ENCODE measurements at regions not wholly inside any gene's neighbourhood (a gene's known extent, or its start where the extent isn't known, plus 50 kb on each side); places are given as distances from the start of the nearest gene placed in this dataset.
"Not testable (repeated sequence)": the region's sequence is repeated elsewhere in the genome, so short reads cannot be mapped to it uniquely, and the experiment has no call there.

DNA sequence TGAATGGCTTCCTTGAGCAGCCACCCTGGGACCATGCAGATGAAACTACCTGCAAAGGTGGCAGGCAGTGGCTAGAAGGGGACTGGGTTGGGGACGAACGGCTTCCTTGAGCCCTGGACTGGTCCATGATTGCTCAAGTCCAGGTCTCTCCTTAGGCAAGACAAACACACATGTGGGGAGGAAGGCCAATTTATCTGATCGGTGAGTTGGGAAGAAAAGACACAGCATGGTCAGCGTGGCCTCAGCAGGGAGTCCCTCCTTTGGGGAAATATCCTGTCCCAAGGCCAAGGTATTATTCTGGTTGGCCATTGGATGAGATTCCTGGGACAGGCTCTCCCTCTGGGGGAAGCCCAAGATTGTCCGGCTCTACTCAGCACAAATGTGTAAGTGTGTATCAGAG is 116.3 kb upstream of the ERG start:
- DNase-seq (ENCODE audit: low read depth) = no peak

DNA sequence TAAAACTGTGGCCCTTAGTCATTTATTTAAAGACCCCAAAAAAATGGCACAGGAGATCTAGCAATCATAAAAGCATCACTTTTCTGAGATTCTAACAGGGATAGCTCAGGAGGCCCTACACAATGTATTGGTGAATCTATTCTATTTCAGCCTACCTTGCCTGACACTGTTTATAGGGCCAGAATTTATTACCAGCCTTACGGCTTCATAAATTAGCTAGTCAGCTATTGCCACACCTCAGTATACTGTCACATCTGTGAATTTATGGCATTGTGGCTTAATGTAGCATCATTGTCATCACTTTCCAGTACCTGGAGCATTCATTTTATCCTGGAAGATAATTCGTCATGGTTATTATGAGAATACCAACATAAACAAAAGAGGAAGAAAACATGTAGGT is 121.2 kb upstream of the ERG start:
- no peak for DNase-seq (ENCODE audit: low read depth)

DNA sequence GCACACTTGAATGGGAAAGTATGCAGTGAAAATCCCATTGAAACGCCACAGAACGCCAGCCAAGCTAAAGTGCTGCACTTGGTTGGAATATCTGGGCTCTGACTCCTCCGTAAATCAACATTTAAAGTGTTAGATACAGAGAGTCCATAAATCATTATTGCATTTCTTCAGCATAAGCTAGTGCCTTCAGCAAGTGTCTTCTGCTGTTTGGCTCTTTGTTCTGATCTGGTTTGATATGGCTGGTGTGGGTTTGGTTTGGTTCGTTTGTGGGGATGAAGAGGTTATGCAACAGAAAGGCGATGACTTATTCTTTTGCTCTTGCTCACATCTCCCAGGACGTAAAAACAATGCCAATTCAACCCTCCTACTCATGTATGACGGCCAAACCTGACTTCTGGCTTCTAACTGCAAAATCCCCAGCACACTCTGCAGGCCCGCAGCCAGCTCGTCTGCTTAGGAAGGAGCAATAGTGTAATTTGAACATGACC is 121.8 kb upstream of the ERG start:
- no peak for DNase-seq (ENCODE audit: low read depth)

DNA sequence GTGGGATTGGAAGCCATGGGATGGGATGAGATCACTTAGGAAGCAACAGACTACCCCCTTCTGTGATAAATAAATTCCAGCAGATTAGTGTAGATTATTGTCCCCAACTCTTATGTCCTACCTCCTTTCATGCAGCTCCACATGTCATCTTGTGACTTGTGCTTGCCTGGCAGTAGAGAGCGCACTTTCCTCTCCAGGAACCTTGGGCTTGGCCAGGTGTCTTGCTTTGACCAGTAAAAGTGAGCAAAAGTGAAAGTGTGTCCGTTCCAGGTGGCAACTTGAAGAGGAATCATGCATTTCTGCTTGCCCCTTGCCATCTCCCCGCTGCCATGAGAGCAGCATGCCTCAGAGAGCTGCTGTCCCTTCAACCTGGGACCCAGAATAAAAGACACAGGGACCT is 122.9 kb upstream of the ERG start:
- no peak for DNase-seq (ENCODE audit: low read depth)

DNA sequence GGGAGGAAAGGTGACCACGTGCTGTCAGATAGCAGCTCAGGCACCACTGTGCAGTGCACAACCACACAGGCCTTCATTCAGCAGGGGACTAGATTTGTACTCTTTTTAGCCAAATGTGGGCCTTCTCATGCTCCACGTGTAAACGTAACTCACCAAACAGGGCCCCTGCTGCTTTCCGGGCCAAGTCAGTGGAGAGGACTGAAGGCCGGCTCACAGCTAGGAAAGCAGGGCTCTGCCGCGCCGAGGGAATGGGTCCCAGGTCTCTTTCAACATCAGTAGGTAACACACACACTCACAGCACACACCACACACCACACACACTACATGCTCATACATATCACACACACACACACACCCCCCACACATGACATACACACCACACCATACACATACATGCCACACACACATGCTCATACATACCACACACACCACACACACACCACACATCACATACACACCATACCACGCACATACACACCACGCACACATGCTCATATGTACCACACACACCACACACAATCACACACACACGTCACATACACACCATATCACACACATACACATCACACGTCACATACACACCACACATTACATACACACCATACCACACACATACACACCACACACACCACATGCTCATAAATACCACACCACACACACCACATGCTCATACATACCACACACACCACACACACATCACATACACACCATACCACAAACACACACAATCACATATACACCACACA is 124.0 kb upstream of the ERG start:
- DNase-seq (ENCODE audit: low read depth) = no peak

DNA sequence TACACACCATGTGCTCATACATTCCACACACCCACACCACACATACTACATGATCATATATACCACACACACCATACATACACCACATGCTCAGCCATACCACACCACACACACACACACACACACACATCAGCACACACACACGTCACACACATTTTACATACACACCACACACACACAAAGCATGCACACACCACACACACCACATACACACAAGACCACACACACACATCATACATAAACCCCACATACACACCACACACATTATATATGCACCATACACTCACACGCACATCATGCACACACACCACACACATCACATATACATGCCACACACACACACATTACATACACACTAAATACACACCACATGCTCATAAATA is 124.5 kb upstream of the ERG start:
- DNase-seq (ENCODE audit: low read depth) = no peak

DNA sequence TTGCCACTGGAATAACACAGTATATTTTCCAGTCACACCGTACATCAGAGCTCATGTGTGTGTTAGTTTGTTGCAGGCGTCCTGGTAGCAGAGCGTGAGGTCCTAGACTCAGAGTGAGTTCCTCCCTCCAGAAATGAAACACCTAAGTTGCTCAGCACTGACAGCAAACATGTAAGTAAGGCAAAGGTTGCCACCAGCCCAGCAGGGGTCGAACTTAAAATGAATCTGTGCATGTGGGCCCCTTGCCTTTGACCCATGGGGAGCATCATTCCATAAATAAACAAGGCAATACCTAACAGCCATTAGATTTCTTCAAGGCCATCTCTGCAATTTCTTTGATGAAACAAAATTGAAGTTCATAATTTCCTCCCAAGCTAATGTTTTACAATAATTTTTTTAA is 125.3 kb upstream of the ERG start:
- no peak for DNase-seq (ENCODE audit: low read depth)

DNA sequence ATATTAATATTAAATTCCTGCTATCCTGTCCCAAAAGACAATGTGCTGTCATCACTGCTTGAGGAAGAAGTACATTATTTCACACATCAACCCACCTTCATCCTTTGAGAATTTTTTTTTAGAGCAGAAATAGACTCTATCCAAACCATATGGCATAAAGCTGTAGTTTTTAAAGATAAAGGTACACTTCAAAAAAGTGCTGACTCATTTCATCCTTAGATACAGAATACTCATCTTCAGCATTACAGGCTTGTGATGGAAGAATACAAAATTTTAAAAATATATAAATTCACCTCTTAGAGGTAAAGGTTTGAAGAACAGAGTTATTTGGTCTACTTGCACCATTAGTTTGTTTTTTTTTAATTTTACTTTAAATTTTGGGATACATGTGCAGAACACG is 126.7 kb upstream of the ERG start:
- DNase-seq (ENCODE audit: low read depth) = no peak

DNA sequence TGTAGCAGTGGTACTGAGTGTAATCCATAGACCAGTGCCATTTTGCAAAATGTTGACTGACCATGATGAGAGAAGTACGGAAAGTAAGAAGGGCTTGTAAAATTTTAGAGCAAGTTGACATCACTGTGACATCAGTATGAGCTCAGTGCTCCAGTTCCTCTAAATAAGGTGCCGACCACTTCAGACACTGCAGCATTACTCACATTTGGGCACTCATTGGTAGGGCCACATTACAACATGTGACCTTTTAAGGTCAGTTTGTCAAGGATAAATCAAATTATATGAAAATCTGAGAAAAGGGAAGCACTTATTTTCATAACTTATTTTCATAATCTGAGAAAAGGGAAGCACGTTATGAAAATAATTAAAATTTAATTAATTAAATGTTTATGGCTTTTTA is 128.0 kb upstream of the ERG start:
- no peak for DNase-seq (ENCODE audit: low read depth)

DNA sequence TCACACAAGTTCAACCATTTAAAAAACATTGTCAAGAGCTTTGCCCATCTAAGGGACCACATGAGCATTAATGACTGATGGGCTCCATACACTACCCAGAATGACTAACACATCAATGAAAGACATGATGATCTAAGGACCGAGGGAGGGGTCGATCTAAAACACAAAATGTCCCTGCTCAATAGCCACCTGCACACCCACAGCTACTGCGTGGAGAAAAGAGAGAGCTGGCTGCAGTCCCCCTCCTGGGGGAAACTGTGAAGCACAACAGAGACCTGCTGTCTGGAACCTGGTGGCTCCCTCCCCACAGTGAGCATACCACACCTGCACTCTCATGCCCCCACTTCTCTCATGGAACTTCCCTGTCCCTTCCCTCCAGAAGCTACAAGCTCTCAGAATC is 130.1 kb upstream of the ERG start:
- no peak for DNase-seq (ENCODE audit: low read depth)

DNA sequence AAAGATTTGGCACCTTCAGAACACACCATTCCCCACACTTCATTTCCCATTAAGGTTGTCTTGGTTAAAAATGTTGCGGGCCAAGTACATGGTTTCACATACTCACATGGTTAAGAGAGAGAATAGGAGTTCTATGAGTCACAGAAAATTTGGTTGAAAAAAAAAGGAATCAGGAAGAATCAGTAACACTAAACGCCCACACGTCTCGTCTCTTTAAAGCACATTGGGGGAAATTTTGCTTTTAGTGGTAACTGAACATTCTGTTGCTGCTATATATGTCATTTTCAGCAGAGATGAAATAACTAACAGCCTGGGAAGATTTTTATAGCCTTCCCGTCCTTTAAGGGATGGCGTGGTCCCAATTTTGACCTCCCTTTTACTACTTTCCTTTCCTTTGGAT is 132.9 kb upstream of the ERG start:
- DNase-seq (ENCODE audit: low read depth) = no peak

DNA sequence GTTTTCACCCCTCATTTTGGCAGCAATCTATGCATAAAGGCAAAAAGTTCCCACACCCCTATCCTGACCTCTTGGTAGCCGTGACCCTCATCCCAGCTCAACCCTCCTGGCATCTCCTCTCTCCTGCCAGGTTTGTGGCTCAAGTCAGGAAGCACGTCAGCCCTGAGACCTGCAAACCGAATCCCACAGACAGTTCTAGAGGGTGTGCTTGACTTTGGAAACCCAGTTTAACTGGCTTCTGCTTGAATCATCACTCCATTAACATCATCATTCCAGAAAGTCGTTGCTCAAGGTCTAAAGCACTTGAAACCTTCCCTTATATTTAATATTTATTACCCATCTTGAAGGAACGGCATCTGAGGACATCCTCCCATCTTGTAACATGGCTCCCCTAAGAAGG is 133.4 kb upstream of the ERG start:
- no peak for DNase-seq (ENCODE audit: low read depth)

DNA sequence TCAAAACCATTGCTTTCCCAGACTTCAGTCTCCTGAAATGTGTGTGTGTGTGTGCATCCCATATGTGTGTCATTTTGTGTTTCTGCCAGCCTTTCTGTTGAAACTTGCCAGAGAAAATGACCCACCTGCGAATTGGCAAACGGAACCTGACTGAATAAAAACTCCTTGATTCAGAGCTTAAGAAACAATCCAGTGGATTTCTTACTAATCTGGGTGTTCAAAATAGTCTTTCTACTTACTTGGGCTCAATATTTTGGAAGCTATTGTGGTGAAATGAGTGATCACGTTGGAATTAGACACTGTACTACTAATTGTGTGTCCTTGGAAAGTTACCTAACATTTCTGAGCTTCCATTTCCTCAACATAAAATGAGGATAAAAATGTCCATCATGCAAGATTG is 138.9 kb upstream of the ERG start:
- DNase-seq (ENCODE audit: low read depth) = no peak

DNA sequence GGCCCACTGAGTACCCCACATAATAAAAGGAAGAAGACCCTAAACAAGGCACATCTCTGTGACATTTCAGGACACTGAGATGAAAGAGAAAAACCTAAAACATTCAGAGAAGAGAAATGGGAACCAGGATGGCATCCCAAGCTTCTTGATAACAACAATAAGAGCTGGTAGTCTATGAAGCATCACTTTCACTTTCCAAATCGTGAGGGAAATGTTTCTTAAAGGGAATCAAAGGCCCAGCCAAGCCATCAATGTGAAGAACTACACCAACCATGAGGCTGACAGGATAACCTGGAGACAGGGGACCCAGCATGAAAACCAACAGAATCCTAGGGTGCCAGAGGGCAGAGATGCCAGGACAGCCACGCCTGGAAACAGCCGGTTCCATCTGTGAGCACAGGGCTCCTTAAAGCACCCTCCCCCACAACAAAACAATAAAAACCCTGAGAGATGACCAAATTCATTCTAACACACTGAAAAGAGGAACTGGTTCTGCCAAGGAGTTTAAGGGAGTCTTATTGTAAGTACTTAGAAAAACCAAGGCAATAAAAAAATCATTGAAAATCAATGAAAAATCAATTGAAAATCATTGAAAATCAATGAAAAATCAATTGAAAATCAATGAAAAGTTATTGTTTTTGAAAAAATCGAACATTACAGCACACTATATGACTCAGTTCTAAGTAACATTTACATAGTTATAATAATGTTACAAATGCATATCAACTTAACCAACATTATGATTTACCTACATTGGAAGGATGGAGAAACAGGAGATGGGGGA is 141.5 kb upstream of the ERG start:
- DNase-seq (ENCODE audit: low read depth) = no peak

DNA sequence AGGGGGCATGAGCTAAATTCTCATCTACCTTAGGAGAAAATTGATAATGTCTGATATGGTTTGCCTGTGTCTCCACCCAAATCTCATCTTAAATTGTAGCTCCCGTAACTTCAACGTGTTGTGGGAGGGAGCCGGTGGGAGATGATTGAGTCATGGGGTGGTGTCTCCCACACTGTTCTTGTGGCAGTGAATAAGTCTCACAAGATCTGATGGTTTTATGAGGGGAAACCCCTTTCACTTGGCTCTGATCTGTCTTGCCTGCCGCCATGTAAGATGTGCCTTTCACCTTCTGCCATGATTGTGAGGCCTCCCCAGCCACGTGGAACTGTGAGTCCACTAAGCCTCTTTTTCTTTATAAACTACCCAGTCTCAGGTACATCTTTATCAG is 142.1 kb upstream of the ERG start:
- not testable (repeated sequence) for DNase-seq (ENCODE audit: low read depth)

DNA sequence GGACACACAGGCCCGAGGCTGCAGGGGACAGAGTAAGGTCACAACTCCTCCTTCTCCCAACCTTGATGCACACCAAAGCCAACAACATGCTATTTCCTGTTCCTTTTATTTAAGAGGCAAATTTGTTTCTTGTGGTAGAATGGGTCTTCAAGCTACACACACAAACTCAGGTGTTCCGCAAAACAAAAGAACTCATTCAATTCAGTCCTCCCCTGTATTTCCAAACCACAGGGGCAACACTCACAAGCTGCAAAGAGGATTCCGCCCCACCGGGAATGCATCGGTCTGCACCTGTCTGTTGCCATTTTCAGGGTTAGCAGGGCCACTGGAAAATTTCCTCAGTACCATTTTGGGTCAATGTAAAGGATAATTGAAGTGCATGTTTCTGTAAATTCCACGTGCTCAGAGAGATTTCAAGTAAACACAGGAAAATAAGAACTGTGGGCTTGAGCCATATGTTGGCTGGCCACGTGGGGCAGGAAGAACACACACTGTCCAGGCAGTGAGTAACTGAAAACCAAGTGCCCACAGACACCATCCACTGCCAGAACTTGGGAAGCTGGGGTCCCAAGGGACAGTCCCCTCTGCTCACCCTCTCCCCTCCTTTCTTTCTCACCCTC is 145.2 kb upstream of the ERG start:
- DNase-seq (ENCODE audit: low read depth) = no peak

DNA sequence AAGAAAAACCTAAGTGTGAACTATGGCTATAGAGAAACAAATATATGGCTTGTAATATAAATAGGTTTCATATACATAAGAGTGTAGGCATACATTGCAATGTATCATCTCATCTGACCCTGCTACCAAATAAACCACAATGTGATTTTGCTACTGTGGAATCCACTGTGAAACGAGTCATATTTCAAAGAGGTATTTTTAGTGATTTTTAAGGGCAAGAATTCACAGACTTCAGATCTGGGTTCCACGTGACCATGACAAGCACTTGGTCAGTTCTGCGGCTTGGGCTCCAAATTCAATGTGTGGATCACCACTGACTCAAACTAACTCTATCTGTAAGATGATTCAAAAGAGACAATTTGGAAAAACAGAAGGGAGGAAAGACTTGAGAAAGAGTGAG is 147.0 kb upstream of the ERG start:
- no peak for DNase-seq (ENCODE audit: low read depth)

DNA sequence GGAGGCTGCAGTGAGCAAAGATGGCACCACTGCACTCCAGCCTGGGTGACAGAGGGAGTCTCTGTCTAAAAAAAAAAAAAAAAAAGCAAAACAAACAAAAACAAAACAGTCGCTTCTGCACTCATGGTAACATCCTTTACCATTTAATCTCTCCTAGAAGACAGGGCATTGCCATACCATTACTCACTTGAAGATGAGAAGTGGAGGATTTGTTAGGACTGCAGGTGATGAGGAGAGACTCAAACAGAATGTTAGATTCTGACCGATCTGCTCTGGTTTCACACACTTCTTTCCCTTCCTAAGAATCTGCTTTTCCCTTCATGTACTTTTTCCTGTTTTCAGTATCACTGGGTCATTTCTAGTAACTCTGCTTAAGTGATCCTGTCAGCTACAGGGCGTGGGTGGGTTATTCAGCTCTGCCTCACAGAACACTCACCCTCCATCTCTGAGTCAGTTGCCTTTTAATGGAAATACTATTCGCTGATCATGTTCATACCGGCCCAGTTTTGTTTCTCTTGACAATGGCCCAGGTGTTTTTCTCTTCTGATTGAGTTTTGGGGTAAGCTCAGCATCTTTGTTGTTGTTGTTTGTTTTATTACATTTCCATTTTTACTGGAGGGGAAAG is 148.0 kb upstream of the ERG start:
- no peak for DNase-seq (ENCODE audit: low read depth)

DNA sequence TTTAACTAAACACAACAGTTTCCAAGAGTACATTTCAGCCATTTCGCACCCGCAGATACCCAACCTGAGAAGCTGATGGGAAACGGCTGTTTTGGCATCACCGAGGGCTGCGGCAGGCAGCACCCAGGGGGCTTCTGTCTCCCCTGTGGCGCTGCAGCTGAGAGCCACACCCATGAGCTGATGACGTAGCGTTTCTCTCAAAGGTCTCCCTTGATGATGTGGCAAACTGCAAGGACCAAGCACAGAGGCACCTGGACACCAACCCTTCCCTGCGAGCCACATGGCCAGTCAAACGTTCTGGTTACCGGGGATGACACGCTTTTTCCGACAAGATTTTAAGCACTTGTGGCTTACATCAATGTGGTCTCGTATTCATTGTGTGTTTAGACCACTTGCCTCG is 150.8 kb upstream of the ERG start:
- DNase-seq (ENCODE audit: low read depth) = no peak

DNA sequence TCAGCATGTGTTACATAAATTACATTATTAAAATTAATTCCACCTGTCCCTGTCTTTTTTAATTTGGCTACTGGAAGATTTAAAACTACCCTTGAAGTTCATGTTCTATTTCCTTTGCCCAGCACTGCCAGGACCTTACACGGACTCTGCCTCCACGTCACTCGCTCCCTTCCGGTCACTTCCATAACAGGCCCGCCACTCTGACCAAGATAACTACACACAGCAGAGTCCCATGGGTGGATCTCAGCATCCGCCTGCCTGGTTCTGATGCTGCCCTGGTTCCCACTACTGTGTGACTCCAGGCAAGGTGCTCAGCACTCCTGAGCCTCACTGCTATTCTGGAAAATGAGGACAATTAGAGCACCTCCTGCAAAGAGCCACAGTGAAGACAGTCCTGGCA is 153.3 kb upstream of the ERG start:
- no peak for DNase-seq (ENCODE audit: low read depth)

DNA sequence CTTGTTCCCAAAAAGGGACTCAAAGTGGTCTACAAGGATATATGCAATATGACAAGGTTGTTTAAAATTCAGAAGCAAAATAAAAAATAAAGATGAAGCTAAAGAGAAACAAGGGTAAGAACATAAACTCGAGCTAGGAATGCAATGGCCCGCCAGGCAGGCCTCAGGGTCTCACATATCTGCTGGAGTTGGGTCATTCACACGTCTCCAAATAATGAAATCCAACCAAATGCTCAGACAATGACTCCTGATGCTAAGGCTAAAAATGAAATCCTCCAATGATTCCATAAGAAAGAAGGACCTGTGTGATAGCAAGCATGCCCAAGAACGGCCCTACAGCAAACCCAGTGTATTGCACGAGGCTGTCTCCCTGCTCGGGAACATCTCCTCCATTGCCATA is 153.3 kb upstream of the ETS2 start:
- no peak for DNase-seq (ENCODE audit: low read depth)

DNA sequence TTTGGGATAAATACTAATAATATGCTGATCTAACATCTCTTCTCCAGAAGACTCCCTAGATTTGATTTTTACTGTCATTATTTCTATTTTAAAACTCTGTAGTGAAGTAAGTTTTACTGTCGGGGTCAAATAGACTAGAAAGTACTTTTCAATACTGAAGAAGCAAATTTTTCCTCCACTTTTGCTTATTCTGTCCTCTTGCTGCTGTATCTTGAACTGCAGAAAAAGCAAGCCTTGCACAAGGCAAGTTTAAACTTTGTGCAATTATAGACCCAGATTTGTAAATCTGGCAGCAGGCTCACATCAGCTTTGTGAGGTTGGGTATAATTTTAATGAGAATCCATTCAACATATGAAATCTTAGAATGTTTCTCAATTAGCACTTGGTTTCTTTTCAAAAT is 151.1 kb upstream of the ETS2 start:
- DNase-seq (ENCODE audit: low read depth) = no peak

DNA sequence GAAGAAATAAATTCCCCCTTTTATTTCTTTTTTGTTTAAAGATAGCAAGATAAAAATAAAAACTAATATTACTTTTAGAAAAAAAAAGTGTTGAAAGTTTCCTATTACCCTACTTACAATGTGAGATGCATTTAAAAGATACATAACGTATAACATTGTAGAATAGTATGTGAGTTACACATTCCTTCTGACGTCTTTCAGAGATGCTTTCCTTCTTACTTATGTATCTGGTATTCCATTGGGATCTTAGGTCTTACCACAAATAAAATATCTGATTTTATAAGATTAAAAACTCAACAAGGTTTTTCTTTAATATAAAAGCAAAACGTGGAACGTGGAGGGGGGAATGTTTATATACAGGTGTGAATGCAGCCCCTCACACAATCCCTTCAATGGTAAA is 147.2 kb upstream of the ETS2 start:
- no peak for DNase-seq (ENCODE audit: low read depth)
